22Rv1 (cell line): ENCODE measurements at regions not wholly inside any gene's neighbourhood (a gene's known extent, or its start where the extent isn't known, plus 50 kb on each side); places are given as distances from the start of the nearest gene placed in this dataset.

Experiments
- H3K27ac ChIP-seq: fragments of 450-650 bp; 2 replicates; pipeline ENCODE4 v1.5.1; 2017
- ZFX ChIP-seq: fragments of 450-650 bp; IDR thresholded peaks from 2 replicates; pipeline ENCODE4 v1.6.1; 2017; ENCODE audit warnings: antibody characterized with exemption, borderline replicate concordance
- TF ChIP-seq, protein P1 (sequence below): fragments of 450-650 bp; IDR thresholded peaks from 2 replicates; pipeline ENCODE4 v1.5.1; 2017; ENCODE audit warnings: mild to moderate bottlenecking

DNA sequence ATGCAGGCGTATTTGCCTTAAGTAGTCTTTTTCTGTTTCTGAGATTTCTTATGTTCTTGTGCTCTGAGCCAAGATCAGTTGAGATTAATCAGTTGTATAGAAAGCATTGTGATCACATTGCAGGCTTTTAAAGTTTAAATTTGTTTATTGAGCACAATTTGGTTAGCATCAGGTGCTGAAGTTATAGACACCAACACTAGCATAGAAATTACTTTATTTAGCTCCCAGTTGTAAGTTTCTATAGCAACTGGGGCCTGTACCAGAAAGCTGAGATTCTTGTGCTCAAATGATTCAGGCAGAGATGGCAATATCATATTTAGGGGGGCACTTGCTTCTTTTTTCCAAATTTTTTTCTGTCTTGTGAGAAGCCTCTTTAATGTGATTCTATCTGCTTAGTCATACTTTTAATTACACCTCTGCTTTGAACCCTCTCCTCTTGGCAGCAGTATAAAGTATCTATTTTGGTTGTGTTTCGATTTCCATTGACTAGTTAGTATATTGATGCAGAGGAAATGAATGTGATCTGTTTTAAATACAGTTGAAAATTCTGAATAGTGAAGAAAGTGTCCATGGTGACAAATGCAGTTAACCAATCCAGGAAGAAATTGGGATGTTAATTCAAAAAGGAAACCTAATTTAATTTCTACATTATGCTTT lies 241.7 kb upstream of the GBE1 start:
- H3K27ac ChIP-seq, result no peak overlapping the region
- no peak for TF ChIP-seq ZFX
- TF ChIP-seq, protein P1, sequence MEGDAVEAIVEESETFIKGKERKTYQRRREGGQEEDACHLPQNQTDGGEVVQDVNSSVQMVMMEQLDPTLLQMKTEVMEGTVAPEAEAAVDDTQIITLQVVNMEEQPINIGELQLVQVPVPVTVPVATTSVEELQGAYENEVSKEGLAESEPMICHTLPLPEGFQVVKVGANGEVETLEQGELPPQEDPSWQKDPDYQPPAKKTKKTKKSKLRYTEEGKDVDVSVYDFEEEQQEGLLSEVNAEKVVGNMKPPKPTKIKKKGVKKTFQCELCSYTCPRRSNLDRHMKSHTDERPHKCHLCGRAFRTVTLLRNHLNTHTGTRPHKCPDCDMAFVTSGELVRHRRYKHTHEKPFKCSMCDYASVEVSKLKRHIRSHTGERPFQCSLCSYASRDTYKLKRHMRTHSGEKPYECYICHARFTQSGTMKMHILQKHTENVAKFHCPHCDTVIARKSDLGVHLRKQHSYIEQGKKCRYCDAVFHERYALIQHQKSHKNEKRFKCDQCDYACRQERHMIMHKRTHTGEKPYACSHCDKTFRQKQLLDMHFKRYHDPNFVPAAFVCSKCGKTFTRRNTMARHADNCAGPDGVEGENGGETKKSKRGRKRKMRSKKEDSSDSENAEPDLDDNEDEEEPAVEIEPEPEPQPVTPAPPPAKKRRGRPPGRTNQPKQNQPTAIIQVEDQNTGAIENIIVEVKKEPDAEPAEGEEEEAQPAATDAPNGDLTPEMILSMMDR, result no peak

DNA sequence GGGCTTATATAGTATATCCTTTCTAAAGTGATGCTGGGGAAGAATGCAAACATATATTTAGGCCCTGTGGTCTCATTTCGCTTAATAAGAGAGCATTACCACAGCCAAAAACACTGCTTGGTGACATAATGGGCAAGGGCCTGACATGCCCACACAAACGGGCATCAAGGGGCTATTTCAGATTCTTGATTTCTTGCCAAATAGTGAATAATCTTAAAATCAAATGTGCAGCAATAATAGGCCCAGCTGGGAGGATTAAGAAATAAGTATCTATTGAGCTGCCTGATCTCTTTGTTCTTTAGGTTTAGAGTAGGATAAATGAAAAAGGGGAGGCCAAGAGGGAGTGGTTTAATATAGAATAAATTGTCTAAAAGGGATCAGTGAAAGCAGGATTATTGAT lies 241.0 kb upstream of the GBE1 start:
- H3K27ac ChIP-seq, result no peak overlapping the region
- TF ChIP-seq, protein P1, result no peak
- no peak for TF ChIP-seq ZFX

DNA sequence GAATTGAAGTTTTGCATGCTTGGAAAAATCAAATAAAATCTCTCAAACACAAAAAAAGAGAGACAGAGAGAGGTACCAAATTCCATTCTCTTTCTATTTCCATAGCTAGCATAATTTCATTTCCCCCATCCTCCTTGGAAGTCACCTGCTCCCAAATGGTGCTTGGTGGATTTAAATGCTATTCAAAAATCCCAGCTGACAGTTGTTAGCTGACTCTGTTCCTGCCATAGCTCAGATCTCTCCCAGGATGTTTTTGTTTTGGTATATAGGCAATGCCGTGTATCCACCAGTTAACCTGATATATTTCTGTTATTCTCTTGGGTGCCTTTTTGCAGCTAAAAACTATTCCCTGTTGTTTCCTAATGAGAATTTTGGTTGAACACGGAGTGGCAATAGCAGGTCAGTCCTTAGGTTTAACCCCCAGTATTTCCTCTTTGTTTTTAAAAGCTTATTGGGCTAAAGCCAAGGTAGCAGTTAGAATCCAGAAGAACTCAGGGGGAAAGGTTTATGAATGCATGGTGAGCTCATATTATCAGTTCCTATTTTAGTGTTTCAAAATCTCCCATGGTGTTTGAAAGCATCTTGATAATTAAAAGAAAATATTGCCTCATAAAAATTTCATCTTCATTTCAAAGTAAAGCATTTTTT lies 240.0 kb upstream of the GBE1 start:
- H3K27ac ChIP-seq, result no peak overlapping the region
- TF ChIP-seq, protein P1, result no peak
- TF ChIP-seq ZFX, result no peak

DNA sequence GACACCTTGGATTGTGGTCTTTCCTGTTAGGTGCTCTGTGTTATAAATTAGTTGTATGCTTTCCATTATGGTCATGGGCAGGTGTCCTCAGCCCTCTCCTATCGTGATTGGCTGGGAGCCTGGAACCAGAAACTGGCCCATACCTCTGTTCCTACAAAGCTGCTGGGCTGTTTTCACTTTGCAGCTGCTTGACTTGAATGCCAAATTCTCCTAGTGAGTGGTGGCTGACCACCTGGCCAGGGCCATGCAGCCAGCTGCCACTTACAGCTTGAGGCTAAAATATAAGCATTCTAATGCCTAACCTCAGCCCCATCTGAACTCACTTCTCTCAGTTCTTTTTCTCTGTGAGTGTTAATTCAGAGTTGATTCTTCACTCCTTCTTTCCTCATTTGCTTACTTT lies 239.3 kb upstream of the GBE1 start:
- H3K27ac ChIP-seq, result no peak overlapping the region
- TF ChIP-seq ZFX, result no peak
- TF ChIP-seq, protein P1, result no peak

DNA sequence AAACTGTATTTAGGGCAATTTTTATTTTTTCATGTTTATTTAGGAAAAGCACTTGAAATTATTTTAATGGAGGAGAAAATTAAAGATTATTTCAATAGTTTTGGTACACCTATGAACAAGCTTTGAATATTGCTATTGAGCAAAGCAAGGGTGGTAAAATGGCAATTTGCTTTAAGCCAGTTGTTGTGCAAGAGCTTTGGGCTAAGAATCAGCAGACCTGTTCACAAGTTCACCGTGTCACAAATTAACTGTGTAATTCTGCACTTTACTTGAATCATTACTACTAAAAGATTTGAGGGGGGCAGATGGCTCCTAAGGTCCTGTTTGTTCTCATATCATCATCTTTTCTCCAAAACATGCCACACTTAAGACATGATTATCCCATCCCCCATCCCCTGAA lies 238.9 kb upstream of the GBE1 start:
- TF ChIP-seq, protein P1, result no peak
- TF ChIP-seq ZFX, result no peak

DNA sequence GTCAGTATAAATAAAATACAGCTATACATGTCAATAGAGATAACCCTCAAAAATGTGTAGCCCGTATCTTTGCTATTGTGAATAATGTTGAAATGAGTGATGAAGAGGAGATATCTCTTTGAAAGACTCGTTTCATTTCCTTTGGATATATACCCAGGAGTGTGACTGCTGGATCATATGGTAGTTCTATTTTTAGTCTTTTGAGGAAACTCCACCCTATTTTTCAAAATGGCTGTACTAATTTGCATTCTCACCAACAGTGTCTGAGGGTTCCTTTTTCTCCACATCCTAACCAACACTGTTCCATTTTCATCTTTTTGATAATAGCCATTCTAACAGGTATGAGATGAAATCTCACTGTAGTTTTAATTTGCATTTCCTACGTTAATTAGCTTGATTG lies 237.5 kb upstream of the GBE1 start:
- no peak overlapping the region for H3K27ac ChIP-seq
- TF ChIP-seq, protein P1, result no peak
- TF ChIP-seq ZFX, result no peak

More for the DNA sequence above, 238.9 kb upstream of the GBE1 start:
- H3K27ac ChIP-seq, result no peak overlapping the region

DNA sequence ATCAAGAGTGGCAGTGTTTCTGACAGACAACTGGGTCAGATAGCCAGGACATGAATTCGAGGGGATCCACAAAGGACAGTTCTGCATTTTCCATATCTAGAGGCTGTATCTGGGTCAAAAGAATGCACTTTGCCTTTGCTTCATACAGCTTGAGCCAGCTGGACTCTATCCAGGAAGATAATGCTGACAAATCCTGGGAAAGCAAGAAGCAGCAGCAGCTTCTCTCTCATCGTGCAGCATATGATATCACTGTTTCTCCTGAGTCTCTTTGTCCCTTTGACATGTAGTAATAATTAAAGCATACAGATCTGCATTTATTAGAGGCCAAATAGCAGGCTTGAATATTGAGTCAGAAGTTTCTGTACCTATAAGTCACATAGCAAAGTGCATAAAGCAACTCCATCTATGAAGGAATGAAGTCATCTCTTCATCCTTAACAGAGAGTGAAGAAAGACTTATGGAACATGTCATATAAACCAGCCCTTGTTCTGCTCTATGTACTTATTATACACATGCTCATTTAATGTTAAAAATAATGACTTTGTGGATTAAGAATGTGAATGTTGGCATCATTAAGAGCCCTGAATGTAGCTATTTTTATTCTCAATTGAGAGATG lies 236.8 kb upstream of the GBE1 start:
- no peak for TF ChIP-seq ZFX
- TF ChIP-seq, protein P1, result no peak
- no peak overlapping the region for H3K27ac ChIP-seq
